DMS53 (cell line): ENCODE measurements at regions not wholly inside any gene's neighbourhood (a gene's known extent, or its start where the extent isn't known, plus 50 kb on each side); places are given as distances from the start of the nearest gene placed in this dataset.

Source experiments
- DNase-seq: peaks from one replicate; lab custom pipeline; 2025; lab: John Stamatoyannopoulos, UW

GRCh38 chr15:97623091-97623661 lies 337.3 kb upstream of the ARRDC4 start:
- no peak for DNase-seq

- DNase-seq: no peak
Measured at GRCh38 chr15:97627634-97628033, 332.9 kb upstream of the ARRDC4 start.

DNA sequence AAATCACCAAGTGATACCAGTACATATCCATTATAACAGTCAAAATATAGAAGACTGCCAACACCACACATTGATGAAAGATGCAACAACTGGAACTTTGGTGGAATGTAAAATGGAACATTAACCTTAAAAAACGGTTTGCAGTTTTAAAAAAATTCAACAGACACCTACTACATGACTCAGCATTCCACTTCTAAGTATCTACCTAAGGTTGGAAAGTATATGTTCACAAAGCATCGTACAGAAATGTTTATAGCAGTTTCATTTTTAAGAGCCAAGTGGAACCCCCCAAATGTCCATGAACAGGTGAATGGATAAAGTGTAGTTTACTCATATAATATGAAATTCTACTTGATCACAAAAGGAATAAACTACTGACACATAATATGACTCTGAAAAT lies 314.7 kb upstream of the ARRDC4 start:
- no peak for DNase-seq

DNA sequence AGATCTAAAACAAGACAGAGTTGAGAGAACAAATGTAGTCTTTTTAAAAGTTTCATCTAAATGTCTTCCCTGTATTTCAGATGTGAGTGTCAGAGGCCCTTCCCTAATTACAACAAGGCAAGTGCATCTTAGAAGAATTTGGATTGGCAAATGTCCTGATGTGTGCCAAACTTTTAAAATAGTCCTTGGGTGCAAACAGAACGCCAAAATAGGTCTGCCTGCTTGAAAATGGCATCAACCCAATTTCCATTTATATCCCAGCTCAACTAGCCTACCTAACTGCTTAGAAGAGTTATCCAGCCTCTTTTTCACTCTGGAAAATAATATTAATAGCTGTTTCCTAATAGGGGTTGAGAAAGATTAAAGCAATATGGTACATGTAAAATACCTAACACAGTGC lies 311.8 kb upstream of the ARRDC4 start:
- no peak for DNase-seq

GRCh38 chr15:97652041-97652440 lies 308.5 kb upstream of the ARRDC4 start:
- DNase-seq: peak; percentile 4

DNA sequence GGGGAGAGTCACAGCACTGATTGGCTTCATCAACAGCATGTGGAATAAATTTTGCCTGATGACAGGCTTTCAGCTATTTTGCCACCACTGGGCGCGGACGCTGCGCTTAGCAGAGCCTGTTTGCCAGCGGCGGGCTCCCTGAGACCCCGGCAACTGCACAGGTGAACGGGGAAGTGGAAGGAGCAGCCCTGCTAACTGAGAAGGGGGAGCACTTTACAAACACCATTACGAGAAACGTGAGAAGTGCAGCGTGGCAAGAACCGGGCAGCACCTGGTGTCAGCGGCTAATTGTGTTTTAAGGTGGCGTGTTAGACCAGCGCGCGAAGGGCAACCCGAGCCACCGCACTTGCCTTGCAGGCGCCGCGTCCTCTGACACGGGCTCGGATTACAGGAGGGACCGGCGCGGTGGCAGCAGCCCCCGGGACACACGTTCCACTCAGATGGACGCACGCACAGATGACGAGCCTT lies 307.8 kb upstream of the ARRDC4 start:
- DNase-seq: no peak

DNA sequence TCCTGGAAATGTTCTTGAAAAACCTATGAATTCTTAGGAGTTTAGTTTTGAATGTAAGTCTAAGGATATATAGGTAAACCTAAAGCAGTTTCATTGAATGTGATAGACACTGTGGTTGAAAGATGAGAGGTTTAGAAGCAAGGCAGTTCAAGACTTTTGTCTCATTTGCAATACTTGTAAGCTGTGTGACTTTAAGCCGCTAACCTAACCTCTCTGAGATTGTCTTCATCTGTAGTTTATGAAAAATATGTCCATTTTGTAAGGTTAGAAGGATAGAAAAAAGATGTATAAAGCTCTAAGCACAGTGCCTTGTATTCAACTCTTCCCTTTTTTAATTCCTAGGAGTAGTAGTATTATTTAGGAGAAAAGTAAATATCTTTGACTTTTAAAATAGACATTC lies 306.6 kb upstream of the ARRDC4 start:
- no peak for DNase-seq

- DNase-seq: no peak
Measured at GRCh38 chr15:97654481-97655076, 305.9 kb upstream of the ARRDC4 start.

GRCh38 chr15:97661796-97662195 lies 298.7 kb upstream of the ARRDC4 start:
- DNase-seq: no peak

DNA sequence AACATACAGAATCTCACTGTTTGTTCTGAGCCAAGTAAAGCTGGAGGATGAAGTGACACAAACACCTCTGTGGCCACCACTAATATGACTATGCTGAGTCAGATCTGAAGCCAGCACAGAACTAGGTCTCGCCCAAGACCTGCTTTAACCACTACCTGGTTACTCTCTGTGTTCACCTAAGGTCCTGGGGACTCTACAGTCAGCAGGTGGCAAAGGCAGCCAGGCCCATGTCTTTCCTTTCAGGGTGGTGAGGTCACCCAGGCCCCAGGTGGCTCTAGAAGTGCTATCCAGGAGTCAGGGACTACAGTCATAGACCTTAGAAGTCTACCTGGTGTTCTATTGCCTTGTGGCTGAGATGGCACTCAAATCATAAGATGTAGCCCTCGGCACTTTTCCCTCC lies 287.9 kb upstream of the ARRDC4 start:
- DNase-seq: no peak

DNA sequence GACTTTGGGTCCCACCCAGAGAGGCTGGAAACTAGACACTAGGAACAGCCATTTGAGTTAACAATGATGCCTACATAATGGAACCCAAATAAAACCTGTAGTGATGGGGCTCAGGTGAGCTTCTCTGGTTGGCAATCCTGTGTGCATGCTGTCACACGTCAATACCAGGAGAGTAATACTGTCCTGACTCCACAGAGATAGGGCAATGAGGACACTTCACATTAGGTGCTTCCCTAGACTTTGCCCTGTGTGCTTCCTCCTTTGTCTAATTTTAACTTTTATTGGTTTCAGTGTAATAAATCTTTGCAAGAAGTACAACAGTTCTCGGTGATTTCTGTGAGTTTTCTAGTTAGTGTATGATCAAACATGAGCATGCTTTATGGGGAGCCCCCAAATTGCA lies 281.8 kb upstream of the ARRDC4 start:
- no peak for DNase-seq

DNA sequence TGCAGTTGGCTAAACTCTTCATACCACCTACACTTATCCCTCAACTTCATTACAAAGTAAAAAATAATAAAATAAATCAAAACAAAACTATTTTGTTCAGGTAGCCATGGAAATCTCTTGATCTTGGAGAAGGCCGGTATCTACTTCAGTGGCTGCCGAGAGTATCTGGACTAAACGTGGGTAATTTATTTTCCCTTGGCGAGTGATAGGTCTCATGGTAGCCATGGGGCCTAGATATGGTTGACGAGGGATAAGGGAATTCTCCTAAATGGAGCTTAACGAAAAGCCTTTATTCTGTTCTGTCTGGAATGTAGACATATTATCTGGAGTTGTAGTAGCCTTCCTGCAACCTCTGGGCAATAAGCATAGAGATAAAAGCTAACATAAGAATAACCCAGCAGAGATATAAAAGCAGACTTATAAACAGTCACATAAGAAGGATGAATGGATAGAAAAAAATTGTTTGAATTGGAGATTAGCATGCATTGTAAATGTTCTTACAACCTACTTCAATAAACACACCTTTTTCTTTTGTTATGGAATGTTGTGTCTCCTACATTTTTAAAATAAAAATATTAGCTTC lies 281.3 kb upstream of the ARRDC4 start:
- no peak for DNase-seq

DNA sequence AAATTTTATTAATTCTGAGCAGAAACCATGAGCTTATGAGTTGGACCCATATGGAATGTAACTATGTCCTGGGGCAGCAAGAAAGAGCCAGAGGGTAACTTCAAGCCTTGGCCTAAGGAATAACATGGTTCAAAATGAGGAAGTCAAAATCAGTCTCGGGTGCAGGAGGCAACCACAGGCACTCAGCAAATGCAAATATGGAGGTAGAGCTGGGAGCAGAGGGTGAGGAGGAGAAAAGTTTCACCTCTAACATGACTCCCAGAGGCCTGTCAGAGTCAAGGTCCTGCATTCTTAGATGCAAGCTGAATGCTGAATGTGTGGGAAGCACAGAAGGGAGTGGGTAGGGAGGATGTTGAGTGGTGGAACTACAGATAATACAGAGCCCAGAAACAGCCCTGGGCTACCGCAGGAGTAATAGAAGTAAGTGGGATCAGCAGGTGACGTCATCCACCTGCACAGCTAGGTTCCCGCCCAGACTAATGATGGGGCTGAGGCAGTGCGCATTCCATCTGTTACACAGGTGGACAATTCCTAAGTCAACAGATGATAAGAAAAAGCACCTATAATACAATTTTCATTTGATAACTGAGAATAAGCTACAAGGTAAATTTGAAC lies 279.8 kb upstream of the ARRDC4 start:
- no peak for DNase-seq

GRCh38 chr15:97683831-97684230 lies 276.7 kb upstream of the ARRDC4 start:
- DNase-seq: no peak

DNA sequence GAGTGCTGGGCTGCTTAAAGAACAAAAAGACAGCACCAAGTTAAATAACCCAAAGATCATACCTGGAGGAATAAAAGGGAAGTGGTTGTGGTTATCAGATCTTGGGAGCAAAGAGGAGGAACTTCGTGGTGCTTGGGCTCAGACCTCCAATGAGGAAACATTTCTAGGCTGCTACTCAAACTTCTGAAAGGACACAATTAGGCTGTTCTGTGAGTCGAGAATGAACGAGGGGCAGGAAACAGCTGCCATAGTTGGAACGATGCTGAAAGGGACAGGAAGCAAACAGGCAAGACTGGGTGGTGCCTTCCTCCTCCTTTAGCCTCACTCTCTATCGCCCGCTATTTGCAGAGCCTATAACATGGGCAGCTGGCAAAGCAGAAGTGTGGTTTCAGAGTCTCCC lies 276.3 kb upstream of the ARRDC4 start:
- DNase-seq: no peak

DNA sequence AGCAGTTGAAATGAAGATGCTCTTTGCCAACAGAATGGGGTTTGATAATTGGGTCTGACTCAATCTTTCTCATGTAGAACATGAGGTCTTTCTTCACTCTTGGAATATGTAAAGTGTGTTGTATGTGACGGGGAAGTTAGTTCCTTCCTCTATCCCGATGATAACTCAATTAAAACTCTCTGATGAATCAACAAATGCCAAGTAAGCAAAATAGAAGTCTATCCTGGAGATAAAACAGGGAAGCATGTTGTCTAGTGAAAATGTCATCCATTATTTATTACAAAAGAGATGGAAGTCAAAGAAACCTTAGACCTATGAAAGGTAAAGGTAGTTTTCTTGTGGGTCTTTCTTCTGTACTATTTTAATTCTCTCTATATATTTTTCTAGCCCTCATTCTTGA lies 274.2 kb upstream of the ARRDC4 start:
- DNase-seq: no peak

DNA sequence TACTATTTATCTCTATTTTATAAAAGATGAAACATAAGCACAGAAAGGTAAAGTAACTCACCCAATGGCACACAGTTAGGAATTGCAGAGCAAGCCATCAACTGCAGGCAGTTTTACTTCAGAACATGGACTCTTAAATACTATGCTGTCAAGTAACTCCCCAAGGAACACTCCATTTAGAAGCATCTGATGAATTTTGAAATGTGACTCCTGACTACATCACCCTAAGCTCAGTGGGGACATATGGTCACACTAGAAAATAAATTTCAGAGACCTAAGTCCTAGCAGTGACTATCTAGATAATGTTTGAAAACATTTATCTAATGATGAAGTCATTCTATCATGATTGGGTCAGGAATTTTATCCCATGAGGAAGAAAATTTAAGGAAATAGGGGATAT lies 272.8 kb upstream of the ARRDC4 start:
- no peak for DNase-seq

DNA sequence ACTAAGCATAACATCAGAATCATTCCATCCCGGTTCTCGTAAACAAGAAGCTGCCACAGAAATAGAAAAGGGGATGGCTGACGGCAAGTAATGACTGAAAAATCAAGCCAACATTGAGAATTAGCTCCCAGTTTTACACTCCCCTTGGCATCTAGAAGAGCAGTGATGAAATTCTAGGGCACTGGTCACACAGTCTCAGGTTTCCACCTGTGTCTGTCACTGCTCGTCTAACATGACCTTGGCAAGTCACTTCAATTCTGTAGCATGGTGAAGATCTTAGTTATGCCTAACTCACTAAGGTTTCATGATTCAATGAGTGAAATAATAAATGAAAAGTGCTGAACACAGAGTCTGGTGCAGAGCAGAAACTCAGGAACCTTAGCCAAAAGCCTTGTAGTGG lies 272.3 kb upstream of the ARRDC4 start:
- no peak for DNase-seq

DNA sequence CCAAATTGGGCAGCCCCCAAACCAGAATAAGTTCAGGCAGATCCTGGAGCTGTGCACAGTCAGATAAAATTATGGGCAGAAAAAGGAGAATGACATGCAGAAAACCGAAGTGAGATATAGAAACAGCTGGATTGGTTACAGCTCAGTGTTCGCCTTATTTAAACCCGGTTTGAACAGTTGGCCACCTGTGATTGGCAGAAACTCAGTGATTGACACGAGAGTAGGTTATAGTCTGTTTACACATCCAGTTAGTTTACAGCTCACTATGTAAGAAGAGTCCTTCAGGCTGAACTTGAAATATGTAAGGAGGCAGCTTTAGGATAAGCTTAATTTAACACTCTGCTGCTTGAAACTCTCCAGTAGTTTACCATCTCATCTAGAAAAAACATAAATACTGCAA lies 271.6 kb upstream of the ARRDC4 start:
- DNase-seq: no peak

DNA sequence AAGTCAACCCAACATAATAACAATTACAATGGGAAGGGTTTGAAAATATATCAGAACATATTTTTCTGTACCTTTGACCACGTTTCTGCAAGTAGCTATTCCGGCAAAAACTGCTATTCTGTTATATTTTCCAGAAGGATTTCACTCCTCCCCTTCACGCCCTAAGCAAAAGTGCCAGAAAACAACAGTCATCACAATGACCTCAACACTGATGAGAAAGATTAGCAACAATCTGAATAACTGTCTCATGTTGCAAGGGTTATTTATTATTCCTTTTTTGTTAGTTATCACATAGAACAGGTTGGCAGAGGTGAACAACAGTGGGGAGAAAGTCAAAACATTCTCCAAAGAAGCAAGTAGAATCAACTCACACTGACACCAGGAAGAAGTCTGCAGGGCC lies 269.4 kb upstream of the ARRDC4 start:
- no peak for DNase-seq

DNA sequence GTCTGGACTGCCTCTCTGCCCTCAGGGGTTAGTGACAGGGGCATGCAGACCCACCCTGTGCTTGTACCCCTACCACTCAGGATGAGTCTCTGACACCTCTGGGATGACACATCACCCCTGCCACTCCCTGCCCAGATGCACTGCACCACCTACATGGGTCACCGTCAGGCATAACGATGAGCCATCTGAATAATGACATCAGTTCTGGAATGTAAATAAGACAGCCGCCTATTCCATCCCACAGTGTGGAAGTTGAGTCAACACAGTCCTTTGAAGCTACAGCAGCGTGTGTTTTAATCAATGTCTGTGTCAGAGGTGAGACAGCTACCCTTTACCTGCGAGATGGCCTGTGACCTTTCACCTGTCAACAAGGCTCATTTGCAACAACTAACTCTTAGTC lies 268.7 kb upstream of the ARRDC4 start:
- DNase-seq: no peak

DNA sequence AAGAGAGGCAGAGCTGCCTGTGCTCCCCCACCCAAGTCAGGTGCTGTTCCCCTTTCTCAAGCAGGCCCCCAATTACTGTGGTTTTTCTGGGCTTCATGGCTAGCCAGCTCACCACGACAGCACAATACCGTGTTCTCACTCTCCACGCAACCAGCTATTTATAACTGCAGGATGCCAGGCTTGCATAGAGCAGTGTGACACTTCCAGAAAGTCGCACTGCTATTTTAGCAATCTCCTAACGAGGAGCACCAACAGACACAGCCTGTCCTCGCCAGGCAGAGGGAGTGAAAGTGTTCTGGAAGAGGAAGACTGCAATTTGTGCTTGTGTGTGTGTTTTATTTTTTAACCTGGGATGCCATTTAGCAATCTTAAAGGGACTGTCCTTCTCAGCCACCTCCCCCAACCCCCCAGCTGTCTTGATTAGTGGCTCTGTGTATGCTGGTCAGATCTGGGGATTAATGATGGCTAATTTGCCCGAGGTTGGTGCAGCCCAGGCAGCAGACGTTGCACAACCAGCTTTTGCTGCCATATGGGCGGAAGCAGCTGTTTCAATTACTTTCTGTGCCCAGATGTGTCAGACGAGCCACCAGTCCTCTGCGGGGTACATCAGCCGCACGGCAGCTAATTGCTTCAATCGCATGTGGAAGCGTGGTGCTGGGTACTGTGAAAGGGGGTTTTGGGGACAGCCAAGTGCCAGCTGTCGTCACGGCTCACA lies 268.0 kb upstream of the ARRDC4 start:
- DNase-seq: no peak

DNA sequence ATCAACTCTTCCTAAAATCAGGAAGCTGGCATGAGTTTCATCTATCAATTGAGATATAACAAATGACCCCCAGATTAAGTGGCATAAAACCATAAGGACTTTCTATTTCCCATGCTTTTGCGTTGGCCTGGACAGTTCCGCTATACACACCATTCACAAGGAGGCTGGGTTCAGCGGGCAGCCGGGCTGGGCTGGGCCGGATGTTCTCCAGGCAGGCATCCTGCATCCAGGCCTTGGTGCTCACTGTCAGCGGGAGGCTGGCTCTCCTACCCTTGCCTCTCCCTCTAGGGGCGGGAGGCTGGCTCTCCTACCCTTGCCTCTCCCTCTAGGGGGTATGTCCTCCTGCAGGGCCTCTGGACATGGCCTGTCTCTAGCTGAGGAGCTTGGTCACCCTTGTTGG lies 266.0 kb upstream of the ARRDC4 start:
- DNase-seq: no peak
